KMS-11 (cell line): ENCODE measurements at regions not wholly inside any gene's neighbourhood (a gene's known extent, or its start where the extent isn't known, plus 50 kb on each side); places are given as distances from the start of the nearest gene placed in this dataset.

Experiments
- H2AFZ ChIP-seq: fragments of 200-600 bp; sonication (generic); 2 replicates; pipeline ENCODE4 v1.6.1; 2016; ENCODE audit warnings: antibody characterized with exemption, mixed run types, low read depth
- H3K27ac ChIP-seq: fragments of 200-600 bp; sonication (generic); 2 replicates; pipeline ENCODE4 v1.6.1; 2016; ENCODE audit warnings: mild to moderate bottlenecking, mixed run types
- H3K27me3 ChIP-seq: fragments of 200-600 bp; sonication (generic); 2 replicates; pipeline ENCODE4 v1.6.1; 2017; ENCODE audit warnings: mild to moderate bottlenecking, low read depth, mixed run types, moderate library complexity; ENCODE audit not compliant: insufficient read depth
- H3K36me3 ChIP-seq: fragments of 200-600 bp; sonication (generic); 2 replicates; pipeline ENCODE4 v1.6.1; 2017; ENCODE audit warnings: mild to moderate bottlenecking, mixed run types; ENCODE audit not compliant: insufficient read depth
- H3K4me1 ChIP-seq: fragments of 200-600 bp; sonication (generic); 2 replicates; pipeline ENCODE4 v1.6.1; 2016; ENCODE audit warnings: mild to moderate bottlenecking, low read depth, mixed run types; ENCODE audit not compliant: poor library complexity, severe bottlenecking
- H3K4me2 ChIP-seq: fragments of 200-600 bp; sonication (generic); 2 replicates; pipeline ENCODE4 v1.7.0; 2016; ENCODE audit warnings: mild to moderate bottlenecking, mixed run types
- H3K4me3 ChIP-seq: fragments of 200-600 bp; sonication (generic); IDR thresholded peaks from 2 replicates; pipeline ENCODE4 v1.6.1; 2017; ENCODE audit warnings: low read depth, low read length, mixed read lengths; ENCODE audit not compliant: insufficient read depth
- H3K79me2 ChIP-seq: fragments of 200-600 bp; sonication (generic); 2 replicates; pipeline ENCODE4 v1.6.1; 2016; ENCODE audit warnings: low read depth, mixed run types; ENCODE audit not compliant: insufficient read depth
- H3K9ac ChIP-seq: fragments of 200-600 bp; sonication (generic); 2 replicates; pipeline ENCODE4 v1.6.1; 2016; ENCODE audit warnings: mild to moderate bottlenecking, mixed run types
- H4K20me1 ChIP-seq: fragments of 200-600 bp; sonication (generic); 2 replicates; pipeline ENCODE4 v1.6.1; 2016; ENCODE audit warnings: mild to moderate bottlenecking, mixed run types; ENCODE audit not compliant: insufficient read depth
- TF ChIP-seq, protein P1 (sequence below): fragments of 200-600 bp; sonication (generic); conservative IDR thresholded peaks from 2 replicates; pipeline ENCODE4 v1.6.1; 2017; ENCODE audit warnings: low read depth, mild to moderate bottlenecking, antibody characterized with exemption, low read length, moderate library complexity, mixed read lengths

DNA sequence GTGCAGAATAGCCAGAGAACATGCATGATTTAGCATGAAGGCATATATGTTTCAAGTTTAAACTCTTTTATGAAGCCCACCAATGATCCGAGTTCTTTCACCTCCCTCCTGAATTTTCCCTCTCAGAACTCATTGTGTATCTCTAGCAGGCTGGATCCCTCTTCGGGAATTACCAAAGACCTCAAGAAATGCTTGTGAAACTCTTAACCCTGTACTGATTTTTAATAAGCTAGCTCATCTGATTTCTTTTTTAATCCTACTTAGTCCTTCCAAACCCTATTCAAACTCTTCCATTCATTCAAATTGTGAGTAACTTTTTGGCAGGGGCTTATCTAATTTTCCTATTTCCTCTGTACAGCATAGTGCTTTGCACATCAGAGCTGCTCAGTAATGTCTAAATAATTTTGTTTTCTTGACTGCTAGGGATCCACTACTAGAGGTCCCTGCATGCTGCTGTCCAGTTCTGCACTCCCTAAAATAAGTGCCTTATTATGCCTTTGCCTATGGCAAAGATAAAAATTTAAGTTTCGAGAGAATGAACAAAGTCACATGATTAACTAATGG, 723.8 kb downstream of the CDH11 start:
- H3K79me2 ChIP-seq = no peaks in the 10 kb centered on the region
- TF ChIP-seq, protein P1, sequence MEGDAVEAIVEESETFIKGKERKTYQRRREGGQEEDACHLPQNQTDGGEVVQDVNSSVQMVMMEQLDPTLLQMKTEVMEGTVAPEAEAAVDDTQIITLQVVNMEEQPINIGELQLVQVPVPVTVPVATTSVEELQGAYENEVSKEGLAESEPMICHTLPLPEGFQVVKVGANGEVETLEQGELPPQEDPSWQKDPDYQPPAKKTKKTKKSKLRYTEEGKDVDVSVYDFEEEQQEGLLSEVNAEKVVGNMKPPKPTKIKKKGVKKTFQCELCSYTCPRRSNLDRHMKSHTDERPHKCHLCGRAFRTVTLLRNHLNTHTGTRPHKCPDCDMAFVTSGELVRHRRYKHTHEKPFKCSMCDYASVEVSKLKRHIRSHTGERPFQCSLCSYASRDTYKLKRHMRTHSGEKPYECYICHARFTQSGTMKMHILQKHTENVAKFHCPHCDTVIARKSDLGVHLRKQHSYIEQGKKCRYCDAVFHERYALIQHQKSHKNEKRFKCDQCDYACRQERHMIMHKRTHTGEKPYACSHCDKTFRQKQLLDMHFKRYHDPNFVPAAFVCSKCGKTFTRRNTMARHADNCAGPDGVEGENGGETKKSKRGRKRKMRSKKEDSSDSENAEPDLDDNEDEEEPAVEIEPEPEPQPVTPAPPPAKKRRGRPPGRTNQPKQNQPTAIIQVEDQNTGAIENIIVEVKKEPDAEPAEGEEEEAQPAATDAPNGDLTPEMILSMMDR = no peak
- H3K27me3 ChIP-seq = no peaks in the 10 kb centered on the region
- no peak overlapping the region for H3K9ac ChIP-seq
- no peak overlapping the region for H3K4me3 ChIP-seq
- H4K20me1 ChIP-seq = no peaks in the 10 kb centered on the region
- no peak overlapping the region for H2AFZ ChIP-seq
- no peaks in the 10 kb centered on the region for H3K4me1 ChIP-seq
- no peaks in the 10 kb centered on the region for H3K36me3 ChIP-seq
- H3K4me2 ChIP-seq = no peak overlapping the region
- no peak overlapping the region for H3K27ac ChIP-seq

DNA sequence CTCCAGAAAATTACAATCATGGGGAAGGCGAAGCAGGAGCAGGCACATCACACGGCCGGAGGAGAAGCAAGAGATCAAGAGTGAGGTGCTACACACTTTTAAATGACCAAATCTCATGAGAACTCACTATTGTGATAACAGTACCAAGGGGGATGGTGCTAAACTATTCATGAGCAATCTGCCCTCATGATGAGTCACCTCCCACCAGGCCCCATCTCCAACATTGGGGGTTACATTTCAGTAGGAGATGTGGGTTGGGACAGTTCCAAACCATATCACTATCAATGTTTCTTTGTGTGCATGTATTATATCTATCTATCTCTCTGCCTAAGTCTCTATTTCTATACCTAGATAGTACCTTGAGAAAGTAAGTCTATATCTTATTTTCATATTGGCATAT, 724.8 kb downstream of the CDH11 start:
- Histone ChIP-seq H2AFZ (no peak overlapping the region), H3K27me3 (no peaks in the 10 kb centered on the region), H3K79me2 (no peaks in the 10 kb centered on the region), H3K36me3 (no peaks in the 10 kb centered on the region), H3K27ac (no peak overlapping the region), H3K4me3 (no peak overlapping the region), H3K4me1 (no peaks in the 10 kb centered on the region), H3K9ac (no peak overlapping the region), H3K4me2 (no peak overlapping the region), H4K20me1 (no peaks in the 10 kb centered on the region)
- TF ChIP-seq, protein P1 = no peak

DNA sequence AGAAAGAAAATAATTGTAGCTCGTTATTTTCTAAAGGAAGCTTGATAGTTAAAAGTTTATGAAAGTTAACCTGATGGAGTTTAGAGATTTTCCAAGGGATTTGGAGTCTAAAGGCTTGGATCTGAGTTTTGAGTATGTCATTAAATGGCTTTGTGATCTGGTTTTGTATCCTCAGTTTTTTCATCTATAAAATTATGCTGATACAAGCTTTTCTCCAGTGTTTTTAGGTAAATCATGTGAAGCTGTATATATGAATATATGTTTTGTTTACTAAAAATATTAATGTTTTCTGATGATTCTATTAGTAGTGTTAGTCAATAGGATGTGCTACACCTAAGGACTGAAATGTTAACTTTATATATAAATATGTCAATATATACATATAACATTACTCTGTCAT, 727.8 kb downstream of the CDH11 start:
- TF ChIP-seq, protein P1 = no peak

DNA sequence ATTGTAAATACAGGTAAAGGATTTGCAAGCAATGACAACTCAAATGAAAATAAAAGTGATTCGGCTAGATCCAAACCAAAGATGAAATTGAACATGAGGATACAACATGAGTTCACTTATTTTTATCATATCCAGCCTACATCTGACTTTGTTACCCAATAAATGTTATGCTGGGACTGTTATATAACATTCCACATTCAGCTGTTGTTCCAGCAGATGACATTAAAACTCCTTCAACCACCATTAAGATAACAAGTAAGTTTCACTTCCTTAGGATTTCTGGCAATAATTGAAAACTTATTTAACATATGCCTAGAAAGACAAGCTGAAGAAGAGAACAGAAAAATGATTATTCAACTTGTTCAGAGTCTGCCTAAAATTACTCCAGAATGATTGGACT, 729.4 kb downstream of the CDH11 start:
- no peaks in the 10 kb centered on the region for H4K20me1 ChIP-seq
- no peak overlapping the region for H3K27ac ChIP-seq
- H2AFZ ChIP-seq = no peak overlapping the region
- no peaks in the 10 kb centered on the region for H3K4me1 ChIP-seq
- TF ChIP-seq, protein P1 = no peak
- H3K4me2 ChIP-seq = no peak overlapping the region
- H3K36me3 ChIP-seq = no peaks in the 10 kb centered on the region
- H3K79me2 ChIP-seq = no peaks in the 10 kb centered on the region
- no peak overlapping the region for H3K4me3 ChIP-seq
- H3K9ac ChIP-seq = no peak overlapping the region
- no peaks in the 10 kb centered on the region for H3K27me3 ChIP-seq

More for the DNA sequence above, 727.8 kb downstream of the CDH11 start:
- no peaks in the 10 kb centered on the region for H3K4me1 ChIP-seq
- H2AFZ ChIP-seq = no peak overlapping the region
- no peaks in the 10 kb centered on the region for H4K20me1 ChIP-seq
- no peak overlapping the region for H3K4me2 ChIP-seq
- no peaks in the 10 kb centered on the region for H3K27me3 ChIP-seq
- no peak overlapping the region for H3K9ac ChIP-seq
- no peak overlapping the region for H3K27ac ChIP-seq
- H3K36me3 ChIP-seq = no peaks in the 10 kb centered on the region
- no peak overlapping the region for H3K4me3 ChIP-seq
- no peaks in the 10 kb centered on the region for H3K79me2 ChIP-seq
